ENCODE measurements at regions not wholly inside any gene's neighbourhood (a gene's known extent, or its start where the extent isn't known, plus 50 kb on each side); places are given as distances from the start of the nearest gene placed in this dataset.

DNA sequence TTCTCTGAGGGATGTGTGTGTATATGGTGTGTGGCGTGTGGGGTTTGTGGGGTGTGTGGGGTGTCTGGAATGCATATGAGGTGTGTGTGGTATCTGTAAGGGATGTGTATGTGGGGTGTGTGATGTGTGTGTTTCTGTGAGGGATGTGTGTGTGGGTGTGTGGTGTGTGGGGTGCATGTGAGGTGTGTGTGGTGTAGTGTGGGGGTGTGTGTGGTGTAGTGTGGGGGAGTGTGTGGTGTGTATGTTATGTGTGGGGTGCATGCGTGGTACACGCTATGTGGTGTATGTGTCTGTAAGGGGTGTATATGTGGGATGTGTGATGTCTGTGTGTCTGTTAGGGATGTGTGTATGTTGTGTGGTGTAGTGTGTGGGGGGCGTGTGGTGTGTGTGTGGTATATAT is 300.0 kb downstream of the FGF9 start:
- POLR2A ChIA-PET: no interaction called here
- FAIRE-seq: no peak

DNA sequence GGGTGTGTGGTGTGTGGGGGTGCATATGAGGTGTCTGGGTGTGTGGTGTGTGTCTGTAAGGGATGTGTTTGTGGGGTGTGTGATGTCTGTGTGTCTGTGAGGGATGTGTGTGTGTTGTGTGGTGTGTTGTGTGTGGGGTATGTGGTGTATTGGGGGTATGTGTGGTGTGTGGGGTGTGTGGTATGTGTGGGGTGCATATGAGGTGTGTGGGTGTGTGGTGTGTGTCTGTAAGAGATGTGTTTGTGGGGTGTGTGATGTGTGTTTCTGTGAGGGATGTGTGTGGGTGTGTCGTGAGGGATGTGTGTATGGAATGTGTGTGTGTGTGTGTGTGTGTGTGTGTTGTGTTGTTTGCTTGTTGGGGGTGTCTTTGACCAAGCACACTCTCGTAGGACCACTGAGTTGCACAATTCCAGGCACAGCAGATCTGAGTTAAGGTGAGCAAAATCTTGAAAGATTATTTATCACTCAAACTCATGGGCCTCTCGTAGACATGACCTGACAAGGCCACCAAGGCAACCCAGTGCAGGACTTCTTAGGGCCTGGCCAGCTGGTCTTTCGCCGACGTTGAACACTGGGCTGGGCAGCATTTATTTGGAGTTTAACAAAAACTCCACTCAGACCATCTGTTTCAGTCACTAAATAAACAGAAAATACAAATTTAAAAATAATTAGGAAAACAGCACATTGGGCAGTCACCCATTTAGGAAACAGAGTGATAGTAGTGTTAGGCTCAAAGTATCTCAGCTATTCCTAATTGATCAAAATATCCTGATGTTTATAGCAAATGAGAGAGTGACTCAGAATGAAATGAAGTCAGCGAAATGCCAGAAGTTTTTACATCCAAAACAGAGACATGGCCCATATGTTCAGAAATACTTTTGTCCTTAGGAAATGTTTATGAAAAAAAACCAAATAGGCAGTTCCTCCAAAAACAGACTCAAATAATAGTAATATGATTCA is 301.1 kb downstream of the FGF9 start:
- no peak for DNase-seq (ENCODE audit: extremely low read depth in 1 of 4, low spot score in 3 of 4)
- Histone ChIP-seq H2AFZ (ENCODE audit: low read depth, low read length) (no peak overlapping the region), H3K27ac (ENCODE audit: extremely low read depth, low read depth, low read length) (no peak overlapping the region), H3K4me3 (no peak overlapping the region), H3K9me3 (replicated peaks; ENCODE audit: control insufficient read depth, insufficient read depth, low read depth, low read length) (no peaks in the 10 kb centered on the region), H3K9ac (ENCODE audit: insufficient read depth in 1 of 2, low read depth in 2 of 2, low read length in 2 of 2) (no peak overlapping the region), H3K4me2 (ENCODE audit: insufficient read depth, low read length) (no peak overlapping the region), H3K79me2 (ENCODE audit: control insufficient read depth, insufficient read depth, low read length) (no peaks in the 10 kb centered on the region), H3K36me3 (ENCODE audit: control insufficient read depth, insufficient read depth, low read length) (no peaks in the 10 kb centered on the region), H4K20me1 (replicated peaks; ENCODE audit: control insufficient read depth, insufficient read depth, low read length) (no peaks in the 10 kb centered on the region), H3K4me1 (replicated peaks in 1 of 2; ENCODE audit: control insufficient read depth in 2 of 2, insufficient read depth in 2 of 2, low read length in 2 of 2) (no peaks in the 10 kb centered on the region; a peak in 1 of 5 replicates), H3K9me1 (ENCODE audit: control insufficient read depth, insufficient read depth, low read length) (no peaks in the 10 kb centered on the region), H3K27me3 (ENCODE audit: control insufficient read depth in 2 of 2, insufficient read depth in 2 of 2, low read length in 2 of 2) (peaks cover 0 to 19% of the 10 kb centered on the region in 2 experiments; a peak in 2 of 5 replicates)
- CTCF ChIA-PET (ENCODE audit: low intra/inter-chr PET ratio): no interaction called here
- POLR2A ChIA-PET: no interaction called here
- ATAC-seq: no peak
- in situ Hi-C loops (cut with MboI): no loop called here
- no peak for FAIRE-seq
- intact Hi-C loops (cut with micrococcal nuclease): no loop called here
- no TSS peak for BruUV-seq (replicated peaks)
- WGBS (ENCODE audit: insufficient coverage, low coverage, missing lambda C conversion rate): 2% methylated on average over 7 of the region's 7 CpGs
- TF ChIP-seq ZNF644 (tag; IDR thresholded peaks at IDR 0.05; ENCODE audit: low read depth): no peak
- no peak for TF ChIP-seq HDAC3 (IDR thresholded peaks at IDR 0.05; ENCODE audit: borderline replicate concordance, partially characterized antibody)
- TF ChIP-seq, protein P1, sequence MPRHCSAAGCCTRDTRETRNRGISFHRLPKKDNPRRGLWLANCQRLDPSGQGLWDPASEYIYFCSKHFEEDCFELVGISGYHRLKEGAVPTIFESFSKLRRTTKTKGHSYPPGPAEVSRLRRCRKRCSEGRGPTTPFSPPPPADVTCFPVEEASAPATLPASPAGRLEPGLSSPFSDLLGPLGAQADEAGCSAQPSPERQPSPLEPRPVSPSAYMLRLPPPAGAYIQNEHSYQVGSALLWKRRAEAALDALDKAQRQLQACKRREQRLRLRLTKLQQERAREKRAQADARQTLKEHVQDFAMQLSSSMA (CRISPR knock-in tag; IDR thresholded peaks at IDR 0.05): no peak
- TF ChIP-seq ZNF41 (CRISPR knock-in tag; conservative IDR thresholded peaks at IDR 0.05): no peak
- TF ChIP-seq, protein P2, sequence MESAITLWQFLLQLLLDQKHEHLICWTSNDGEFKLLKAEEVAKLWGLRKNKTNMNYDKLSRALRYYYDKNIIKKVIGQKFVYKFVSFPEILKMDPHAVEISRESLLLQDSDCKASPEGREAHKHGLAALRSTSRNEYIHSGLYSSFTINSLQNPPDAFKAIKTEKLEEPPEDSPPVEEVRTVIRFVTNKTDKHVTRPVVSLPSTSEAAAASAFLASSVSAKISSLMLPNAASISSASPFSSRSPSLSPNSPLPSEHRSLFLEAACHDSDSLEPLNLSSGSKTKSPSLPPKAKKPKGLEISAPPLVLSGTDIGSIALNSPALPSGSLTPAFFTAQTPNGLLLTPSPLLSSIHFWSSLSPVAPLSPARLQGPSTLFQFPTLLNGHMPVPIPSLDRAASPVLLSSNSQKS (CRISPR knock-in tag; IDR thresholded peaks at IDR 0.05): no peak
- no peak for TF ChIP-seq ZC3H8 (IDR thresholded peaks at IDR 0.05)
- no peak for TF ChIP-seq GTF2A2 (tag; IDR thresholded peaks at IDR 0.05)
- no peak for TF ChIP-seq EP400 (IDR thresholded peaks at IDR 0.05)
- TF ChIP-seq ZFP36 (IDR thresholded peaks at IDR 0.05; ENCODE audit: low read depth, low read length, partially characterized antibody): no peak
- TF ChIP-seq CBFA2T3 (IDR thresholded peaks at IDR 0.05): no peak
- TF ChIP-seq TAL1 (IDR thresholded peaks at IDR 0.05): no peak
- no peak for TF ChIP-seq KDM5B (IDR thresholded peaks at IDR 0.05; ENCODE audit: insufficient replicate concordance, low read depth, low read length)
- TF ChIP-seq ZFP30 (CRISPR knock-in tag; IDR thresholded peaks at IDR 0.05; ENCODE audit: borderline replicate concordance): no peak
- no peak for TF ChIP-seq KHSRP (IDR thresholded peaks at IDR 0.05)
- TF ChIP-seq ZNF445 (CRISPR knock-in tag; IDR thresholded peaks at IDR 0.05; ENCODE audit: low read depth): no peak

More for the DNA sequence above, 300.0 kb downstream of the FGF9 start:
- CTCF ChIA-PET (ENCODE audit: low intra/inter-chr PET ratio): no interaction called here
- no peaks in the 10 kb centered on the region for H3K9me3 ChIP-seq (replicated peaks; ENCODE audit: control insufficient read depth, insufficient read depth, low read depth, low read length)
- WGBS (ENCODE audit: insufficient coverage, low coverage, missing lambda C conversion rate): 0% methylated on average over 2 of the region's 4 CpGs
- H3K9me1 ChIP-seq (ENCODE audit: control insufficient read depth, insufficient read depth, low read length): no peaks in the 10 kb centered on the region
- peaks cover 0 to 15% of the 10 kb centered on the region in 2 experiments; a peak in 2 of 5 replicates for H3K27me3 ChIP-seq (ENCODE audit: control insufficient read depth in 2 of 2, insufficient read depth in 2 of 2, low read length in 2 of 2)
- H3K36me3 ChIP-seq (ENCODE audit: control insufficient read depth, insufficient read depth, low read length): no peaks in the 10 kb centered on the region
- H3K9ac ChIP-seq (ENCODE audit: insufficient read depth in 1 of 2, low read depth in 2 of 2, low read length in 2 of 2): no peak overlapping the region
- no peak for TF ChIP-seq FUS (optimal IDR thresholded peaks at IDR 0.05; ENCODE audit: low read depth, low read length)
- no peak for TF ChIP-seq BRD4 (IDR thresholded peaks at IDR 0.05)
- TF ChIP-seq ZNF586 (CRISPR knock-in tag; conservative IDR thresholded peaks at IDR 0.05): no peak
- H3K4me2 ChIP-seq (ENCODE audit: insufficient read depth, low read length): no peak overlapping the region
- ATAC-seq (no peak), DNase-seq (ENCODE audit: extremely low read depth in 1 of 4, low spot score in 3 of 4) (no peak)
- no peaks in the 10 kb centered on the region for H3K79me2 ChIP-seq (ENCODE audit: control insufficient read depth, insufficient read depth, low read length)
- BruUV-seq (replicated peaks): no TSS peak
- H3K4me1 ChIP-seq (replicated peaks in 1 of 2; ENCODE audit: control insufficient read depth in 2 of 2, insufficient read depth in 2 of 2, low read length in 2 of 2): no peaks in the 10 kb centered on the region; a peak in 1 of 5 replicates
- no peak overlapping the region for H3K27ac ChIP-seq (ENCODE audit: extremely low read depth, low read depth, low read length)
- H3K4me3 ChIP-seq: no peak overlapping the region
- H4K20me1 ChIP-seq (replicated peaks; ENCODE audit: control insufficient read depth, insufficient read depth, low read length): no peaks in the 10 kb centered on the region
- intact Hi-C loops (cut with micrococcal nuclease) (no loop called here), in situ Hi-C loops (cut with MboI) (no loop called here)
- no peak overlapping the region for H2AFZ ChIP-seq (ENCODE audit: low read depth, low read length)
